ENCODE measurements at regions not wholly inside any gene's neighbourhood (a gene's known extent, or its start where the extent isn't known, plus 50 kb on each side); places are given as distances from the start of the nearest gene placed in this dataset.

- no peak for DNase-seq
Measured at GRCh38 chr1:194602184-194602583, 1415.8 kb upstream of the B3GALT2 start.

- no peak for DNase-seq
Measured at GRCh38 chr1:194600716-194601115, 1414.3 kb upstream of the B3GALT2 start.

GRCh38 chr1:194598098-194598497 is 1411.7 kb upstream of the B3GALT2 start:
- DNase-seq, result no peak

GRCh38 chr1:194586302-194586701 is 1399.9 kb upstream of the B3GALT2 start:
- no peak for DNase-seq

GRCh38 chr1:194584052-194584451 is 1397.6 kb upstream of the B3GALT2 start:
- no peak for DNase-seq

- no peak for DNase-seq
Measured at GRCh38 chr1:194570476-194570875, 1384.1 kb upstream of the B3GALT2 start.

GRCh38 chr1:194568610-194569009 is 1382.2 kb upstream of the B3GALT2 start:
- no peak for DNase-seq

GRCh38 chr1:194548071-194548470 is 1361.7 kb upstream of the B3GALT2 start:
- DNase-seq, result no peak

GRCh38 chr1:194544012-194544411 is 1357.6 kb upstream of the B3GALT2 start:
- DNase-seq, result no peak

GRCh38 chr1:194538453-194538852 is 1352.0 kb upstream of the B3GALT2 start:
- DNase-seq, result no peak

GRCh38 chr1:194537521-194537920 is 1351.1 kb upstream of the B3GALT2 start:
- DNase-seq, result no peak

GRCh38 chr1:194535369-194535768 is 1349.0 kb upstream of the B3GALT2 start:
- no peak for DNase-seq

GRCh38 chr1:194534784-194535183 is 1348.4 kb upstream of the B3GALT2 start:
- no peak for DNase-seq

- no peak for DNase-seq
Measured at GRCh38 chr1:194533641-194534040, 1347.2 kb upstream of the B3GALT2 start.

- no peak for DNase-seq
Measured at GRCh38 chr1:194517567-194517966, 1331.2 kb upstream of the B3GALT2 start.

GRCh38 chr1:194515916-194516315 is 1329.5 kb upstream of the B3GALT2 start:
- DNase-seq, result no peak

- DNase-seq, result no peak
Measured at GRCh38 chr1:194512957-194513356, 1326.5 kb upstream of the B3GALT2 start.

GRCh38 chr1:194512345-194512744 is 1325.9 kb upstream of the B3GALT2 start:
- no peak for DNase-seq

- no peak for DNase-seq
Measured at GRCh38 chr1:194503209-194503608, 1316.8 kb upstream of the B3GALT2 start.

GRCh38 chr1:194495434-194495833 is 1309.0 kb upstream of the B3GALT2 start:
- no peak for DNase-seq

- DNase-seq, result no peak
Measured at GRCh38 chr1:194487172-194487571, 1300.8 kb upstream of the B3GALT2 start.

GRCh38 chr1:194485432-194485831 is 1299.0 kb upstream of the B3GALT2 start:
- no peak for DNase-seq

GRCh38 chr1:194478731-194479130 is 1292.3 kb upstream of the B3GALT2 start:
- DNase-seq, result no peak

- no peak for DNase-seq
Measured at GRCh38 chr1:194477908-194478307, 1291.5 kb upstream of the B3GALT2 start.

GRCh38 chr1:194476872-194477271 is 1290.5 kb upstream of the B3GALT2 start:
- DNase-seq, result no peak

- no peak for DNase-seq
Measured at GRCh38 chr1:194476351-194476750, 1289.9 kb upstream of the B3GALT2 start.

Measured in CD4-positive, alpha-beta T cell treated with Interleukin-15 for 1 hour (primary cell).